Heart right ventricle (tissue), 16 donors: ENCODE measurements at regions not wholly inside any gene's neighbourhood (a gene's known extent, or its start where the extent isn't known, plus 50 kb on each side); places are given as distances from the start of the nearest gene placed in this dataset.

Experiments used
- ATAC-seq, 8 donors: fragments of 200-7000 bp; cut with Tn5 transposase; one replicate each; pipeline ENCODE4 v1.9.1; 2020; ENCODE audit warnings: mild to moderate bottlenecking in 8 of 8, moderate library complexity in 8 of 8, moderate number of reproducible peaks in 1 of 8
- DNase-seq, 2 donors: peaks; one replicate each; pipeline ENCODE4 v3.0.0-alpha.2; 2020
- H3K27ac ChIP-seq, 10 donors: fragments of 200-600 bp; sonication (generic) in 2 of 10; one replicate each; pipeline versions ENCODE4 v1.5.0 to v1.8.0; 2020 to 2022; ENCODE audit warnings: mild to moderate bottlenecking in 3 of 10
- H3K27me3 ChIP-seq, 7 donors: fragments of 200-600 bp; one replicate each; pipeline ENCODE4 v1.8.0; 2021 to 2022; ENCODE audit warnings: mild to moderate bottlenecking in 2 of 7
- H3K36me3 ChIP-seq, 9 donors: fragments of 200-600 bp; sonication (generic) in 1 of 9; one replicate each; pipeline versions ENCODE4 v1.5.0 to v1.8.0; 2020 to 2022; ENCODE audit warnings: mild to moderate bottlenecking in 2 of 9
- H3K4me1 ChIP-seq, 9 donors: fragments of 200-600 bp; sonication (generic) in 1 of 9; one replicate each; pipeline versions ENCODE4 v1.5.0 to v1.8.0; 2020 to 2022; ENCODE audit warnings: mild to moderate bottlenecking in 4 of 9
- H3K4me3 ChIP-seq, 10 donors: fragments of 200-600 bp; sonication (generic) in 2 of 10; one replicate each; pipeline versions ENCODE4 v1.5.0 to v1.8.0; 2020 to 2022; ENCODE audit warnings: mild to moderate bottlenecking in 7 of 10, moderate library complexity in 2 of 10
- H3K9me3 ChIP-seq, 11 donors: fragments of 200-600 bp in 10 of 11; sonication (generic) in 2 of 11; one replicate each; pipeline versions ENCODE4 v1.5.0 to v1.8.0; 2013 to 2022; ENCODE audit warnings: mild to moderate bottlenecking in 2 of 11, control low read depth in 1 of 11, moderate library complexity in 1 of 11
- WGBS, 2 donors: extraction: QIAGEN DNeasy Blood & Tissue Kit; methylation state at CpG; one replicate each; pipeline ENCODE4 v1.1.7; 2013; ENCODE audit warnings: inconsistent platforms in 1 of 2; 5-methylcytosine and 5-hydroxymethylcytosine counted together
- intact Hi-C, 10 donors: fragments of 100-400 bp; cut with DNase I; formaldehyde crosslinking; loops; one replicate each; pipeline versions ENCODE4 v1.11.1 to v1.14.2; 2022
- TF ChIP-seq, protein P1 (sequence below), 9 donors: fragments of 200-600 bp; sonication (generic) in 2 of 9; IDR thresholded peaks; one replicate each; pipeline versions ENCODE4 v1.5.0 to v1.8.0; 2021 to 2022; ENCODE audit warnings: antibody characterized with exemption in 9 of 9, mild to moderate bottlenecking in 5 of 9, moderate library complexity in 1 of 9
- donor health status: Arrhythmogenic right ventricular cardiomyopathy.
- donor health status: ischemic (EF 13 %, LVEDD 7.1; RV severe dilation, severe dysfunction).
- donor health status: healthy with polysubstance abuse.
- donor health status: DM: no; HTN: yes; CAD: no.
- donor health status: DM: no; HTN: no; CAD: no.
- donor health status: ischemic (EF 25% LVEDD 6.9; RV normal size, moderate dysfunction).
- donor health status: ischemic (EF 25% LVEDD 5.7; RV mildly dilated, moderate dysfunction).
- donor health status: healthy.
- donor health status: DM: yes; HTN: yes; CAD: no.
- donor health status: Ischemic cardiomyopathy.
- donor health status: ischemic (EF 35%, LVEDD 5.7; RV mildly dilated, moderate dysfunction).
- donor health status: nonischemic (EF 11% LVEDD 7.7; RV severe dilation, severe dysfunction).
- donor health status: DM: yes; HTN: yes; CAD: no.
- donor health status: PGD.
- donor health status: ischemic (EF 29% LVEDD 5.4; RV normal size, mild dysfunction).
- donor health status: nonischemic (EF 23%, LVEDD 6.1; RV moderate dilation, normal function).

- no peak for DNase-seq
- Histone ChIP-seq H3K9me3 (no peaks in the 10 kb centered on the region), H3K27me3 (peaks cover 0 to 10% (median 0%) of the 10 kb centered on the region in 7 donors), H3K36me3 (no peaks in the 10 kb centered on the region), H3K4me1 (no peaks in the 10 kb centered on the region), H3K27ac (no peak overlapping the region), H3K4me3 (no peak overlapping the region)
- no peak for ATAC-seq
- WGBS, 2 donors: 66 to 70% methylated on average over 12 of the region's 12 CpGs
- intact Hi-C loops: no loop called here
- TF ChIP-seq, protein P1, sequence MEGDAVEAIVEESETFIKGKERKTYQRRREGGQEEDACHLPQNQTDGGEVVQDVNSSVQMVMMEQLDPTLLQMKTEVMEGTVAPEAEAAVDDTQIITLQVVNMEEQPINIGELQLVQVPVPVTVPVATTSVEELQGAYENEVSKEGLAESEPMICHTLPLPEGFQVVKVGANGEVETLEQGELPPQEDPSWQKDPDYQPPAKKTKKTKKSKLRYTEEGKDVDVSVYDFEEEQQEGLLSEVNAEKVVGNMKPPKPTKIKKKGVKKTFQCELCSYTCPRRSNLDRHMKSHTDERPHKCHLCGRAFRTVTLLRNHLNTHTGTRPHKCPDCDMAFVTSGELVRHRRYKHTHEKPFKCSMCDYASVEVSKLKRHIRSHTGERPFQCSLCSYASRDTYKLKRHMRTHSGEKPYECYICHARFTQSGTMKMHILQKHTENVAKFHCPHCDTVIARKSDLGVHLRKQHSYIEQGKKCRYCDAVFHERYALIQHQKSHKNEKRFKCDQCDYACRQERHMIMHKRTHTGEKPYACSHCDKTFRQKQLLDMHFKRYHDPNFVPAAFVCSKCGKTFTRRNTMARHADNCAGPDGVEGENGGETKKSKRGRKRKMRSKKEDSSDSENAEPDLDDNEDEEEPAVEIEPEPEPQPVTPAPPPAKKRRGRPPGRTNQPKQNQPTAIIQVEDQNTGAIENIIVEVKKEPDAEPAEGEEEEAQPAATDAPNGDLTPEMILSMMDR (IDR thresholded peaks at IDR 0.05): no peak
These were observed 56.4 kb upstream of the TAMM41 start for GRCh38 chr3:11903047-11903446.

GRCh38 chr3:11903447-11903846, 56.8 kb upstream of the TAMM41 start:
- Histone ChIP-seq H3K4me3 (no peak overlapping the region), H3K27me3 (peaks cover 0 to 10% (median 0%) of the 10 kb centered on the region in 7 donors), H3K9me3 (no peaks in the 10 kb centered on the region), H3K36me3 (no peaks in the 10 kb centered on the region), H3K4me1 (no peaks in the 10 kb centered on the region), H3K27ac (no peak overlapping the region)
- DNase-seq (no peak), ATAC-seq (no peak)
- WGBS, 2 donors: 74 to 79% methylated on average over 6 of the region's 6 CpGs
- intact Hi-C loops: no loop called here
- TF ChIP-seq, protein P1 (IDR thresholded peaks at IDR 0.05): no peak

DNA sequence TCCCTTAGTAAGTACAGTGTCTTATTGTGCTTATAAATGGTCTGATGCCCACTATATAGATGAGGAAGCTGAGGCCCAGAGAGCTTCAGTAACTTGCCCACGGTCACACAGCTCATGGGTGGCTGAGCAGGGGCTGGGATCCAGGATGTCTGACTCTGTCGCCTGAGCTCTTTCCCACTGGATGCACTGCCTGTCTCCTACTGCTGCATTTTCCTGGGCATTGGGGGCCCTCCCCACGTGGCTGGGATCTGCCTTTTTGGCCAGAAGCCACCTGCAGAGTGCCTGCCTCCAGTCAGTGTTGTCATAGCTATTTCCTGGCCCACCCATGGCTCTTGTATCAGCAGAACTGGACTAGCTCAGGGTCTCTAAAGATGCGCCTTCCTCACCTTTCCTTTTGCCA, 57.5 kb upstream of the TAMM41 start:
- Histone ChIP-seq H3K9me3 (no peaks in the 10 kb centered on the region), H3K4me3 (no peak overlapping the region), H3K36me3 (no peaks in the 10 kb centered on the region), H3K27ac (no peak overlapping the region), H3K27me3 (peaks cover 0 to 10% (median 0%) of the 10 kb centered on the region in 7 donors), H3K4me1 (no peaks in the 10 kb centered on the region)
- ATAC-seq: no peak
- TF ChIP-seq, protein P1 (IDR thresholded peaks at IDR 0.05): no peak
- intact Hi-C loops: no loop called here
- no peak for DNase-seq
- WGBS, 2 donors: 58 to 59% methylated on average over 4 of the region's 4 CpGs

- no peak for DNase-seq
- ATAC-seq: no peak
- intact Hi-C loops: no loop called here
- TF ChIP-seq, protein P1 (IDR thresholded peaks at IDR 0.05): no peak
- H3K27ac ChIP-seq: no peak overlapping the region
- H3K9me3 ChIP-seq: no peaks in the 10 kb centered on the region
- H3K4me3 ChIP-seq: no peak overlapping the region
- peaks cover 0 to 10% (median 0%) of the 10 kb centered on the region in 7 donors for H3K27me3 ChIP-seq
- no peaks in the 10 kb centered on the region for H3K36me3 ChIP-seq
- 73 to 84% methylated on average over 8 of the region's 8 CpGs for WGBS, 2 donors
- no peaks in the 10 kb centered on the region for H3K4me1 ChIP-seq
These were observed 59.7 kb upstream of the TAMM41 start for GRCh38 chr3:11906407-11906806.
